ENCODE measurements at regions not wholly inside any gene's neighbourhood (a gene's known extent, or its start where the extent isn't known, plus 50 kb on each side); places are given as distances from the start of the nearest gene placed in this dataset.
A peak's percentile ranks its signal among the peaks of the same experiment; 100 is the strongest.

DNA sequence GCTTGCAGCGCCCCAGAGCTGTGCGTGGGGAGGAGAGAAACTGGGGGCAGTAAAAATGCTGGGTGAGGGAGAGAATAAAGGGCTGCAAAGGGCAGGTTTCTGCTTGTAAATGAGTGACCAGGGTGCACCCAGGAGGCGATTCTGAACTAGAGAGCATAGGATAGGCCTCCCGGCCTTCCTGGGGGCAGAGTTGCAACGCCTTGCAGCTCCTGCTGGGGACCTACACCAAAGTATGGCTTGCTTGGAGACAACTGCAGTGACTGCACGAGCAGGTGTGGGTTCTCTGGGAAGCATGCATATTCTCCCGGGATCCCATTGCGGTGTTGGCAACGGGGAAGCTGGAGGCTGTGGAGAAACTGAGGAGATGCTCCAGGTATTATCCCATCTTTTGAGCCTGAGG is 111.6 kb upstream of the SPACA1 start:
- H2BK15ac ChIP-seq (ENCODE audit: low read depth, low read length), result no peak overlapping the region
- H3K23ac ChIP-seq (ENCODE audit: insufficient read length, low read depth, low read length), result no peak overlapping the region
- Mint-ChIP-seq H3K36me3 (ENCODE audit: insufficient read depth in 1 of 3, low read depth in 3 of 3) (no peaks in the 10 kb centered on the region; a peak in 1 of 7 replicates), H3K4me1 (peaks cover 46 to 47% of the 10 kb centered on the region in 2 experiments), H3K4me3 (no peak overlapping the region), H3K27ac (peak overlapping the region in 2 of 3 experiments; percentile 18 to 68; a peak in 3 of 7 replicates), H3K27me3 (ENCODE audit: low read depth) (peaks cover 3% of the 10 kb centered on the region), H3K9me3 (no peaks in the 10 kb centered on the region)
- no peak overlapping the region for H3K4ac ChIP-seq (ENCODE audit: low read depth, low read length)
- H3K27me3 ChIP-seq (ENCODE audit: insufficient read depth, low read length), result no peaks in the 10 kb centered on the region
- H3K9ac ChIP-seq (ENCODE audit: extremely low read depth, insufficient read length, low read length), result no peak overlapping the region
- DNase-seq, result no peak
- no peak overlapping the region for H2AK5ac ChIP-seq (ENCODE audit: insufficient read length, low read length)
- H2BK120ac ChIP-seq (ENCODE audit: low read depth, low read length, poor library complexity, severe bottlenecking), result no peak overlapping the region
- H3K23me2 ChIP-seq (ENCODE audit: insufficient read length, low read depth, low read length, poor library complexity, severe bottlenecking), result no peaks in the 10 kb centered on the region
- H3K9me3 ChIP-seq (ENCODE audit: control insufficient read depth, low read depth, low read length), result no peaks in the 10 kb centered on the region
- no peak overlapping the region for H4K5ac ChIP-seq (ENCODE audit: insufficient read length, low read depth, low read length)
- no peak overlapping the region for H4K91ac ChIP-seq (ENCODE audit: insufficient read length, low read depth, low read length)
- H3K4me1 ChIP-seq (ENCODE audit: insufficient read depth, low read length), result peaks cover 3% of the 10 kb centered on the region
- no peak overlapping the region for H3K27ac ChIP-seq (ENCODE audit: insufficient read length, low read depth, low read length)
- no peaks in the 10 kb centered on the region for H3K79me1 ChIP-seq (ENCODE audit: insufficient read depth, low read depth, low read length, poor library complexity, severe bottlenecking)
- WGBS (ENCODE audit: extremely low coverage, insufficient read length, low lambda C conversion rate), result no CpG with 5 or more reads among the region's 9 CpGs
- H2BK12ac ChIP-seq (ENCODE audit: insufficient read length, low read depth, low read length), result no peak overlapping the region
- H3K14ac ChIP-seq (ENCODE audit: insufficient read depth, low read length), result no peak overlapping the region; the same call in 1 of the 2 replicates
- no peak overlapping the region for H3K56ac ChIP-seq (ENCODE audit: insufficient read length, low read depth, low read length)
- H4K20me1 ChIP-seq (ENCODE audit: control insufficient read depth, insufficient read depth, insufficient read length), result no peaks in the 10 kb centered on the region
- H2AFZ ChIP-seq (ENCODE audit: low read length), result no peak overlapping the region
- no peak for TF ChIP-seq CTCF (conservative IDR thresholded peaks at IDR 0.05)
- no peak overlapping the region for H3T11ph ChIP-seq (ENCODE audit: low read length)
- no peak overlapping the region for H3K18ac ChIP-seq (ENCODE audit: insufficient read length, low read depth, low read length)
- no peak overlapping the region for H3K4me2 ChIP-seq (ENCODE audit: insufficient read depth, insufficient read length, low read length)
- no peaks in the 10 kb centered on the region for H3K79me2 ChIP-seq (ENCODE audit: insufficient read depth, low read length)
- H4K8ac ChIP-seq (replicated peaks; ENCODE audit: insufficient read length, low read depth, low read length), result no peak overlapping the region
- no peak overlapping the region for H2BK5ac ChIP-seq (ENCODE audit: insufficient read length, low read length)
- no peak overlapping the region for H2BK20ac ChIP-seq (ENCODE audit: low read depth, low read length, poor library complexity, severe bottlenecking)
